Gastroesophageal sphincter (tissue), 4 donors: ENCODE measurements at regions not wholly inside any gene's neighbourhood (a gene's known extent, or its start where the extent isn't known, plus 50 kb on each side); places are given as distances from the start of the nearest gene placed in this dataset.

Experiments used
- ATAC-seq: fragments of 150-250 bp; one replicate; pipeline ENCODE4 v1.9.1; 2016; ENCODE audit warnings: mild to moderate bottlenecking, moderate library complexity
- H3K27ac ChIP-seq, 4 donors: fragments of 200-600 bp; sonication (generic) in 3 of 4; 1 replicate in 3 of 4; 2 replicates in 1 of 4; pipeline ENCODE4 v1.5.1; 2016 to 2019
- H3K27me3 ChIP-seq: fragments of 200-600 bp; sonication (generic); one replicate; pipeline ENCODE4 v1.5.1; 2019
- H3K36me3 ChIP-seq, 2 donors: fragments of 200-600 bp; sonication (generic); one replicate each; pipeline ENCODE4 v1.5.1; 2019; ENCODE audit warnings: control low read depth in 1 of 2
- H3K4me1 ChIP-seq, 3 donors: fragments of 200-600 bp; sonication (generic); 1 replicate in 2 of 3; 2 replicates in 1 of 3; pipeline ENCODE4 v1.5.1; 2016 to 2019; ENCODE audit warnings: control low read depth in 2 of 3
- H3K4me3 ChIP-seq, 2 donors: fragments of 200-600 bp; sonication (generic); one replicate each; pipeline ENCODE4 v1.5.1; 2019; ENCODE audit warnings: mild to moderate bottlenecking in 1 of 2, moderate library complexity in 1 of 2
- H3K9me3 ChIP-seq, 3 donors: fragments of 200-600 bp; sonication (generic); one replicate each; pipeline ENCODE4 v1.5.1; 2017 to 2019; ENCODE audit warnings: control low read depth in 2 of 3
- CTCF ChIP-seq, 4 experiments: fragments of 200-600 bp in 2 of 4; fragments of 450-650 bp in 2 of 4; sonication (generic) in 1 of 4; IDR thresholded peaks; one replicate each; pipeline ENCODE4 v1.5.1; 2017 to 2019; ENCODE audit warnings: antibody characterized with exemption in 4 of 4, mild to moderate bottlenecking in 2 of 4, moderate library complexity in 2 of 4
- EP300 ChIP-seq: sonication (generic); formaldehyde crosslinking; IDR thresholded peaks from one replicate; pipeline ENCODE4 v1.6.1; 2017; ENCODE audit warnings: antibody characterized with exemption, mild to moderate bottlenecking
- POLR2A ChIP-seq, 2 donors: fragments of 450-650 bp; IDR thresholded peaks; one replicate each; pipeline ENCODE4 v1.6.1; 2017; ENCODE audit warnings: antibody characterized with exemption in 2 of 2, mild to moderate bottlenecking in 2 of 2, moderate library complexity in 1 of 2
- POLR2AphosphoS5 ChIP-seq: sonication (generic); formaldehyde crosslinking; IDR thresholded peaks from one replicate; pipeline ENCODE4 v1.6.1; 2017; ENCODE audit warnings: antibody characterized with exemption
- WGBS, 2 donors: methylation state at CpG; one replicate each; pipeline ENCODE4 v1.1.5; 2018; ENCODE audit warnings: low coverage in 1 of 2; 5-methylcytosine and 5-hydroxymethylcytosine counted together

GRCh38 chr10:108850138-108850854 lies 1073.0 kb downstream of the XPNPEP1 start:
- Histone ChIP-seq H3K4me1 (no peaks in the 10 kb centered on the region), H3K9me3 (no peaks in the 10 kb centered on the region), H3K27me3 (no peaks in the 10 kb centered on the region), H3K4me3 (no peak overlapping the region), H3K36me3 (no peaks in the 10 kb centered on the region), H3K27ac (no peak overlapping the region)
- WGBS, 2 donors, result 73 to 100% methylated on average over 1 of the region's 1 CpG
- TF ChIP-seq CTCF (IDR thresholded peaks at IDR 0.05) (no peak), POLR2A (IDR thresholded peaks at IDR 0.05) (no peak), POLR2AphosphoS5 (no peak), EP300 (no peak)
- ATAC-seq, result no peak

- no peak for ATAC-seq
- H3K36me3 ChIP-seq, result no peaks in the 10 kb centered on the region
- H3K27me3 ChIP-seq, result no peaks in the 10 kb centered on the region
Measured at GRCh38 chr10:108849688-108850087, 1073.6 kb downstream of the XPNPEP1 start.

GRCh38 chr10:108849186-108849585 lies 1074.1 kb downstream of the XPNPEP1 start:
- Histone ChIP-seq H3K27me3 (no peaks in the 10 kb centered on the region), H3K4me3 (no peak overlapping the region)
- ATAC-seq, result no peak

More at GRCh38 chr10:108849688-108850087, 1073.6 kb downstream of the XPNPEP1 start:
- Histone ChIP-seq H3K4me1 (no peaks in the 10 kb centered on the region), H3K27ac (no peak overlapping the region), H3K4me3 (no peak overlapping the region), H3K9me3 (peaks cover 0 to 2% (median 0%) of the 10 kb centered on the region in 3 donors)
- no peak for TF ChIP-seq EP300
- TF ChIP-seq CTCF (IDR thresholded peaks at IDR 0.05), result no peak
- 81 to 93% methylated on average over 2 of the region's 2 CpGs for WGBS, 2 donors

GRCh38 chr10:108848046-108848445 lies 1075.3 kb downstream of the XPNPEP1 start:
- no peak for ATAC-seq
- no peaks in the 10 kb centered on the region for H3K36me3 ChIP-seq
- H3K4me1 ChIP-seq, result no peaks in the 10 kb centered on the region
- peaks cover 0 to 10% (median 0%) of the 10 kb centered on the region in 3 donors for H3K9me3 ChIP-seq
- no peaks in the 10 kb centered on the region for H3K27me3 ChIP-seq
- no peak for TF ChIP-seq POLR2AphosphoS5
- no peak for TF ChIP-seq CTCF (IDR thresholded peaks at IDR 0.05)
- TF ChIP-seq POLR2A (IDR thresholded peaks at IDR 0.05), result no peak
- no peak for TF ChIP-seq EP300
- H3K4me3 ChIP-seq, result no peak overlapping the region
- WGBS, 2 donors, result 54 to 90% methylated on average over 1 of the region's 1 CpG
- no peak overlapping the region for H3K27ac ChIP-seq

More at GRCh38 chr10:108849186-108849585, 1074.1 kb downstream of the XPNPEP1 start:
- no peak overlapping the region for H3K27ac ChIP-seq
- TF ChIP-seq POLR2AphosphoS5 (no peak), POLR2A (IDR thresholded peaks at IDR 0.05) (no peak), CTCF (IDR thresholded peaks at IDR 0.05) (no peak), EP300 (no peak)
- H3K36me3 ChIP-seq, result no peaks in the 10 kb centered on the region
- peaks cover 0 to 7% (median 0%) of the 10 kb centered on the region in 3 donors for H3K9me3 ChIP-seq
- no peaks in the 10 kb centered on the region for H3K4me1 ChIP-seq

GRCh38 chr10:108840944-108841343 lies 1082.4 kb downstream of the XPNPEP1 start:
- H3K27ac ChIP-seq, result no peak overlapping the region
- peaks cover 0 to 10% (median 0%) of the 10 kb centered on the region in 3 donors for H3K9me3 ChIP-seq
- H3K4me3 ChIP-seq, result no peak overlapping the region
- no peaks in the 10 kb centered on the region for H3K36me3 ChIP-seq
- TF ChIP-seq POLR2A (IDR thresholded peaks at IDR 0.05) (no peak), EP300 (no peak), CTCF (IDR thresholded peaks at IDR 0.05) (no peak), POLR2AphosphoS5 (no peak)
- ATAC-seq, result no peak
- no peaks in the 10 kb centered on the region for H3K4me1 ChIP-seq
- 73 to 83% methylated on average over 3 of the region's 3 CpGs for WGBS, 2 donors
- no peaks in the 10 kb centered on the region for H3K27me3 ChIP-seq
